KMS-11 (cell line): ENCODE measurements at regions not wholly inside any gene's neighbourhood (a gene's known extent, or its start where the extent isn't known, plus 50 kb on each side); places are given as distances from the start of the nearest gene placed in this dataset.

Experiments used
- H2AFZ ChIP-seq: fragments of 200-600 bp; sonication (generic); 2 replicates; pipeline ENCODE4 v1.6.1; 2016; ENCODE audit warnings: antibody characterized with exemption, mixed run types, low read depth
- H3K27ac ChIP-seq: fragments of 200-600 bp; sonication (generic); 2 replicates; pipeline ENCODE4 v1.6.1; 2016; ENCODE audit warnings: mild to moderate bottlenecking, mixed run types
- H3K27me3 ChIP-seq: fragments of 200-600 bp; sonication (generic); 2 replicates; pipeline ENCODE4 v1.6.1; 2017; ENCODE audit warnings: mild to moderate bottlenecking, low read depth, mixed run types, moderate library complexity; ENCODE audit not compliant: insufficient read depth
- H3K36me3 ChIP-seq: fragments of 200-600 bp; sonication (generic); 2 replicates; pipeline ENCODE4 v1.6.1; 2017; ENCODE audit warnings: mild to moderate bottlenecking, mixed run types; ENCODE audit not compliant: insufficient read depth
- H3K4me1 ChIP-seq: fragments of 200-600 bp; sonication (generic); 2 replicates; pipeline ENCODE4 v1.6.1; 2016; ENCODE audit warnings: mild to moderate bottlenecking, low read depth, mixed run types; ENCODE audit not compliant: poor library complexity, severe bottlenecking
- H3K4me2 ChIP-seq: fragments of 200-600 bp; sonication (generic); 2 replicates; pipeline ENCODE4 v1.7.0; 2016; ENCODE audit warnings: mild to moderate bottlenecking, mixed run types
- H3K4me3 ChIP-seq: fragments of 200-600 bp; sonication (generic); IDR thresholded peaks from 2 replicates; pipeline ENCODE4 v1.6.1; 2017; ENCODE audit warnings: low read depth, low read length, mixed read lengths; ENCODE audit not compliant: insufficient read depth
- H3K79me2 ChIP-seq: fragments of 200-600 bp; sonication (generic); 2 replicates; pipeline ENCODE4 v1.6.1; 2016; ENCODE audit warnings: low read depth, mixed run types; ENCODE audit not compliant: insufficient read depth
- H3K9ac ChIP-seq: fragments of 200-600 bp; sonication (generic); 2 replicates; pipeline ENCODE4 v1.6.1; 2016; ENCODE audit warnings: mild to moderate bottlenecking, mixed run types
- H4K20me1 ChIP-seq: fragments of 200-600 bp; sonication (generic); 2 replicates; pipeline ENCODE4 v1.6.1; 2016; ENCODE audit warnings: mild to moderate bottlenecking, mixed run types; ENCODE audit not compliant: insufficient read depth
- CTCF ChIP-seq: fragments of 200-600 bp; sonication (generic); conservative IDR thresholded peaks from 2 replicates; pipeline ENCODE4 v1.6.1; 2017; ENCODE audit warnings: low read depth, mild to moderate bottlenecking, antibody characterized with exemption, low read length, moderate library complexity, mixed read lengths

DNA sequence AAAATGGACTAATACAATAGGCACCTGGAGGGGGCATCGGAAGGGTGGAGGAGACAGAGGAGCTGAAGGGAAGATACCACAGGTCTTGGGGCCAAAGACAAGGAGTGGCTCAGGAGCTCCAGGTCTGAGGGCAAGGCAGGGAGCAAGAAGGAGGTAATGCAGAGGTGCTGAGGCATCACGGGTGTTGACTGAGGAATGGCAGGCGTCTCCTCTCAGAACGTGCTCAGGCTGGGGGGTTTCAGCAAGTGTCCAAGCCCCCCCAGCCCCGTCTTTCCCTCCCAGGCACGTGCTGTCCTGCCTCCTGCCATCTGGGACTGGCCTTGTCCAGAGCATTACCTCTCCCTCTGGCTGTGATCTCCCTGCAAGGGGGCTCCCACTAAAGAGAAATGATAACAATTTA is 265.4 kb downstream of the DCDC2C start:
- no peaks in the 10 kb centered on the region for H3K79me2 ChIP-seq
- H3K36me3 ChIP-seq: no peaks in the 10 kb centered on the region
- no peak overlapping the region for H3K9ac ChIP-seq
- no peak overlapping the region for H3K27ac ChIP-seq
- H4K20me1 ChIP-seq: no peaks in the 10 kb centered on the region
- no peak overlapping the region for H2AFZ ChIP-seq
- no peak for TF ChIP-seq CTCF
- no peak overlapping the region for H3K4me2 ChIP-seq
- H3K27me3 ChIP-seq: no peaks in the 10 kb centered on the region
- no peaks in the 10 kb centered on the region for H3K4me1 ChIP-seq
- H3K4me3 ChIP-seq: no peak overlapping the region

GRCh38 chr2:3970791-3971651 is 267.6 kb downstream of the DCDC2C start:
- no peaks in the 10 kb centered on the region for H4K20me1 ChIP-seq
- TF ChIP-seq CTCF: no peak
- no peak overlapping the region for H3K4me3 ChIP-seq
- H3K27me3 ChIP-seq: no peaks in the 10 kb centered on the region
- H3K27ac ChIP-seq: no peak overlapping the region
- no peak overlapping the region for H3K4me2 ChIP-seq
- no peak overlapping the region for H3K9ac ChIP-seq
- no peaks in the 10 kb centered on the region for H3K79me2 ChIP-seq
- H2AFZ ChIP-seq: no peak overlapping the region
- no peaks in the 10 kb centered on the region for H3K36me3 ChIP-seq
- H3K4me1 ChIP-seq: no peaks in the 10 kb centered on the region

- H2AFZ ChIP-seq: no peak overlapping the region
- H4K20me1 ChIP-seq: no peaks in the 10 kb centered on the region
- H3K4me1 ChIP-seq: no peaks in the 10 kb centered on the region
- TF ChIP-seq CTCF: no peak
- H3K36me3 ChIP-seq: no peaks in the 10 kb centered on the region
- no peaks in the 10 kb centered on the region for H3K27me3 ChIP-seq
- no peak overlapping the region for H3K4me2 ChIP-seq
- H3K79me2 ChIP-seq: no peaks in the 10 kb centered on the region
- H3K4me3 ChIP-seq: no peak overlapping the region
- H3K9ac ChIP-seq: no peak overlapping the region
- H3K27ac ChIP-seq: no peak overlapping the region
Measured at GRCh38 chr2:3971652-3972192, 268.3 kb downstream of the DCDC2C start.

GRCh38 chr2:3972377-3972776 is 269.0 kb downstream of the DCDC2C start:
- H3K27ac ChIP-seq: no peak overlapping the region
- no peak overlapping the region for H3K4me2 ChIP-seq
- H2AFZ ChIP-seq: no peak overlapping the region
- no peaks in the 10 kb centered on the region for H4K20me1 ChIP-seq
- no peaks in the 10 kb centered on the region for H3K79me2 ChIP-seq
- H3K36me3 ChIP-seq: no peaks in the 10 kb centered on the region
- no peaks in the 10 kb centered on the region for H3K4me1 ChIP-seq
- H3K9ac ChIP-seq: no peak overlapping the region
- no peak overlapping the region for H3K4me3 ChIP-seq
- H3K27me3 ChIP-seq: no peaks in the 10 kb centered on the region
- no peak for TF ChIP-seq CTCF
